Pancreas (tissue), 10 donors: ENCODE measurements at regions not wholly inside any gene's neighbourhood (a gene's known extent, or its start where the extent isn't known, plus 50 kb on each side); places are given as distances from the start of the nearest gene placed in this dataset.

ENCODE experiments used
- ATAC-seq, 4 donors: fragments of 200-7000 bp; cut with Tn5 transposase; one replicate each; pipeline versions ENCODE4 v1.8.0 to v1.9.1; 2020; ENCODE audit warnings: mild to moderate bottlenecking in 4 of 4, moderate library complexity in 4 of 4
- DNase-seq, 6 donors: peaks; one replicate each; pipeline ENCODE4 v3.0.0-alpha.2; 2020
- FAIRE-seq: peaks from 2 replicates; lab custom pipeline; 2012; peaks lifted over from hg19 to GRCh38; lab: Jason Lieb, UNC
- H3K27ac ChIP-seq, 4 donors: fragments of 200-600 bp; sonication (generic); 1 replicate in 3 of 4; 2 replicates in 1 of 4; pipeline versions ENCODE4 v1.5.0 to v1.8.0; 2020
- H3K27me3 ChIP-seq, 4 donors: fragments of 200-600 bp; one replicate each; pipeline ENCODE4 v1.8.0; 2021
- H3K36me3 ChIP-seq, 3 donors: fragments of 200-600 bp; sonication (generic) in 1 of 3; one replicate each; pipeline versions ENCODE4 v1.5.0 to v1.8.0; 2020 to 2021
- H3K4me1 ChIP-seq, 3 donors: fragments of 200-600 bp; one replicate each; pipeline ENCODE4 v1.8.0; 2021
- H3K4me3 ChIP-seq, 4 donors: fragments of 200-600 bp; sonication (generic) in 2 of 4; one replicate each; pipeline versions ENCODE4 v1.5.0 to v1.8.0; 2020 to 2021
- H3K9me3 ChIP-seq, 4 donors: fragments of 200-600 bp; one replicate each; pipeline ENCODE4 v1.8.0; 2021
- CTCF ChIP-seq, 4 donors: fragments of 200-600 bp; sonication (generic) in 3 of 4; IDR thresholded peaks; one replicate each; pipeline versions ENCODE4 v1.5.0 to v1.8.0; 2021; ENCODE audit warnings: antibody characterized with exemption in 4 of 4
- WGBS, 2 donors: extraction: QIAGEN DNeasy Blood & Tissue Kit; methylation state at CpG; one replicate each; pipeline ENCODE4 v1.1.7; 2013; 5-methylcytosine and 5-hydroxymethylcytosine counted together
- intact Hi-C, 3 donors: fragments of 100-400 bp; cut with DNase I; formaldehyde crosslinking; loops; one replicate each; pipeline versions ENCODE4 v1.11.1 to v1.14.2; 2022
- donor health status: healthy with polysubstance abuse.
- donor health status: DM: no; HTN: no; CAD: no; lungs with moderate emphysema.
- donor health status: DM: no; HTN: no; CAD: no.
- donor health status: control.
- donor health status: control.
- donor health status: Bipolar disorder and iron deficiency.
- donor health status: DM: yes; HTN: yes; CAD: no.
- donor health status: DM: no; HTN: no; CAD: no.
- donor health status: DM: no; HTN: no; CAD: no.
- donor health status: DM: yes; HTN: yes; CAD: no.

DNA sequence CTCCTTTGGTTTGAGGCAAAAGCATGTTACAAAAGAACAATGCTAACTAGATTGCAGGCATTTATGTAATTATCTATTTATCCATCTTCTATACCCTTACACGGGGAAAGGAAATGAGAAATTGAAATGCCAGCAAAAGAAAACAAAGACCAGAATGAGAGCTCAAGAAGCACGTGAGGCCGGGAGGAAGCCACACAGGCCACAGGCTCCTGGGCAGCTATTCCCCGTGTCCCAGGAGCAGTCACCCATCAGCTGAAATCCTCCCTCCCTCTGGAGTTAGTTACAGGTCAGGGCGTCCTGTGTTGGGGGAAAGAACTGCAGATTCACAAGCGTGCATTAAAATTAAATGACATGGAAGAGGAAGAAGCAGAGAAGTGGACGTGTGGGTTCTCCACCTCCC is 64.7 kb upstream of the RPS6KA2 start:
- no peak for ATAC-seq
- no peak for DNase-seq
- H3K9me3 ChIP-seq, result no peaks in the 10 kb centered on the region
- no peak overlapping the region for H3K27ac ChIP-seq
- H3K36me3 ChIP-seq, result no peaks in the 10 kb centered on the region
- no peak overlapping the region for H3K4me3 ChIP-seq
- H3K4me1 ChIP-seq, result no peaks in the 10 kb centered on the region
- intact Hi-C loops, result no loop called here
- H3K27me3 ChIP-seq, result no peaks in the 10 kb centered on the region
- WGBS, 2 donors, result 65 to 77% methylated on average over 7 of the region's 7 CpGs
- TF ChIP-seq CTCF (IDR thresholded peaks at IDR 0.05), result no peak
- FAIRE-seq, result no peak

DNA sequence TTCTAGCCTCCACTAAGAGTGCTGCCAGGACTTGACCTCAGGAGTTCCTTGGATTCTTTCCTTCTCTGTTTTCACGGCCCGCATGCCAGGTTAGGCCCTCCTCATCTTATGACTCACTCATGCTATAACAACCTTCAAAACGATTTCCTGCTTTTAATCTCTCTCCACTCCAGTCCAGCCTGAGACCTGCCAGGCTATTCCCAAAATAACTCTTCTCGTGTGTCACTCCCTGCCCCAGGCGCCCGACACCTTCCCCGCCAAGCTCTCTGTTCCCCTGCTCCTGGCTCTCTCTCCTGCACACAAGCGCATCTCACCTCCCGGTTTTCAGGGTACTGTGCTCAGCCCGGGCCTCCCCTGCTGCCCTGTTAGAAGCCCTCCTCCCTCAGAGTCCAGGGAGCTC is 64.1 kb upstream of the RPS6KA2 start:
- Histone ChIP-seq H3K27ac (no peak overlapping the region), H3K4me3 (no peak overlapping the region), H3K36me3 (no peaks in the 10 kb centered on the region), H3K4me1 (no peaks in the 10 kb centered on the region), H3K27me3 (no peaks in the 10 kb centered on the region), H3K9me3 (no peaks in the 10 kb centered on the region)
- TF ChIP-seq CTCF (IDR thresholded peaks at IDR 0.05), result no peak
- FAIRE-seq (no peak), ATAC-seq (peak; percentile 34 to 75 (median 48)), DNase-seq (peak in 1 of 6 donors; percentile 46)
- intact Hi-C loops, result no loop called here
- WGBS, 2 donors, result 65 to 71% methylated on average over 10 of the region's 10 CpGs

- no peak for TF ChIP-seq CTCF (IDR thresholded peaks at IDR 0.05)
- H3K36me3 ChIP-seq, result no peaks in the 10 kb centered on the region
- 83 to 88% methylated on average over 8 of the region's 8 CpGs for WGBS, 2 donors
- H3K27ac ChIP-seq, result no peak overlapping the region
- no peaks in the 10 kb centered on the region for H3K4me1 ChIP-seq
- ATAC-seq, result no peak
- no peaks in the 10 kb centered on the region for H3K27me3 ChIP-seq
- H3K4me3 ChIP-seq, result no peak overlapping the region
- no peak for DNase-seq
- intact Hi-C loops, result no loop called here
- no peak for FAIRE-seq
- no peaks in the 10 kb centered on the region for H3K9me3 ChIP-seq
These were observed 62.6 kb upstream of the RPS6KA2 start for GRCh38 chr6:166689687-166690086.

- no peak for TF ChIP-seq CTCF (IDR thresholded peaks at IDR 0.05)
- Histone ChIP-seq H3K27me3 (no peaks in the 10 kb centered on the region), H3K36me3 (no peaks in the 10 kb centered on the region), H3K4me3 (no peak overlapping the region), H3K4me1 (peaks cover 0 to 4% (median 3%) of the 10 kb centered on the region in 3 donors), H3K27ac (no peak overlapping the region), H3K9me3 (no peaks in the 10 kb centered on the region)
- 86 to 92% methylated on average over 9 of the region's 9 CpGs for WGBS, 2 donors
- FAIRE-seq (no peak), DNase-seq (no peak), ATAC-seq (no peak)
- intact Hi-C loops, result no loop called here
These were observed 61.9 kb upstream of the RPS6KA2 start for GRCh38 chr6:166688901-166689300.

- no peaks in the 10 kb centered on the region for H3K27me3 ChIP-seq
- no peaks in the 10 kb centered on the region for H3K9me3 ChIP-seq
- H3K4me3 ChIP-seq, result no peak overlapping the region
- H3K27ac ChIP-seq, result no peak overlapping the region
- peaks cover 0 to 13% (median 3%) of the 10 kb centered on the region in 3 donors for H3K4me1 ChIP-seq
- no peak for TF ChIP-seq CTCF (IDR thresholded peaks at IDR 0.05)
- FAIRE-seq (no peak), ATAC-seq (no peak), DNase-seq (no peak)
- intact Hi-C loops, result no loop called here
- WGBS, 2 donors, result 71 to 73% methylated on average over 6 of the region's 6 CpGs
- H3K36me3 ChIP-seq, result no peaks in the 10 kb centered on the region
These were observed 60.8 kb upstream of the RPS6KA2 start for GRCh38 chr6:166687879-166688205.
